GM18858 (cell line): ENCODE measurements at regions not wholly inside any gene's neighbourhood (a gene's known extent, or its start where the extent isn't known, plus 50 kb on each side); places are given as distances from the start of the nearest gene placed in this dataset.

Experiments used
- ATAC-seq: cut with Tn5 transposase; IDR thresholded peaks from one replicate; pipeline ENCODE4 v1.9.1; 2021; ENCODE audit not compliant: unreplicated experiment

DNA sequence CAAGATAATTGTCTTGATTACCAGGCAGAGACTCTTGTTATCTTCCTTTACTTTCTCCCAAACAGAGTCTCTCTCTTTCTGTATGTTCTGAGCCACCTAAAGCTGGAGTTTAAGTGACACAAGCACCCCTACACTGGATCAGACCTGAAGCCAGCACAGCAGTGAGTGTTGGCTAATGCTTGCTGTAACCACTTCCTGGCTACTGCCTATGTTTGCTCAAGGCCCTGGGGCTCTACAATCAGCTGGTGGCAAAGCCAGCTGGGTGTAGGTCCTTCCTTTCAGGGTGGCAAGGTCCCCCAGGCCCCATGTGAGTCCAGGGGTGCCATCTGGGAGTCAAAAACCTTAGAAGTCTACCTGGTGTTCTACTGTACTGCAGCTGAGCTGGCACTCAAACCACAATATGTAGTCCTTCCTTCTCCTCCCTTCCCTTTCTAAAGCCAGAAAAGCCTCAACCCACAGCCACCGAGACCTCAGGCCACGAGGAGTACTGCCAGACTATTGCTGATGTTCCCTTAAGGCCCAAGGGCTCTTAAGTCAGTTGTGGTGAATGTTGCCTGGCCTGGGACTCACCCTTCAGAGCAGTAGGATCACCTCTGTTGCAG lies 416.3 kb downstream of the ADRA2A start:
- ATAC-seq: no peak

- ATAC-seq: no peak
Observed at GRCh38 chr10:111498560-111498959, 421.7 kb downstream of the ADRA2A start.

DNA sequence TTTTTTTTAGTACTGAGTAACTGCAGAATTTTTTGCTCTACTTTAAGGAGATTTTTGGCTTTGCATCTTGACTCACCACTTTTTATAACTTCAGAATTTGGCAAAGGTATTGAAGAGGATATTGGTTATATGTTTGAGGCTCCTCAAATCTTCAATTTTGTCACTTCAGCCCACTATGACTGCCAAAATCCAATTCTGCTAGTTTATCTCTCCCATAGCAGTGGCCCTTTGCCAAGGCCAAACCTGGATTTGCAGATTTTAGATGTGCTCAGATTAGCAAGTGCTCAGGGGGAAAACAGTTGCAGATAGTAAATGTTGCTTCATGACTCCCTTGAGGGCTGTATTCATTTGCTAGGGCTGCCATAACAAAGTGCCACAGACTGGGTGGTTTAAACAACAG lies 427.5 kb downstream of the ADRA2A start:
- ATAC-seq: no peak

- ATAC-seq: no peak
Observed at GRCh38 chr10:111506266-111507034, 429.6 kb downstream of the ADRA2A start.

- ATAC-seq: no peak
Observed at GRCh38 chr10:111511751-111512150, 434.9 kb downstream of the ADRA2A start.

DNA sequence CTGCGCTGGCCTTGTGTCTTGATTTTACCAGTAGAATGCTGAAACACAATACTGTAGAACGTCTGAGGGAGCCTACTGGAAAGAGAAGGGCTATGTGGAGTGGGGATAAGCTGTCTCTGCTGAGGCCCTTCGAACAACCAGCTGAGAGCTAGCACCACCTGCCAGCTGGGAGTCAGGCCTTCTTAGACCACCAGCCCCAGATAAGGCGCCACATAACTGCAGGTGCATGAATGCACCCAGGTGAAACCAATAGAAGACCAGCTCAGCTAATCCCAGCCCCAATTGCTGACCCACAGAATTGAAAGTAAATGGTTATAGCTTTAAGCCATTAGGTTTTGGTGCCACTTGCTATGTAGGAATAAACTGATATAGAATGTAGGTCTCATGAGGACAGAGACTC lies 438.4 kb downstream of the ADRA2A start:
- no peak for ATAC-seq

GRCh38 chr10:111515706-111516105 lies 438.9 kb downstream of the ADRA2A start:
- no peak for ATAC-seq

DNA sequence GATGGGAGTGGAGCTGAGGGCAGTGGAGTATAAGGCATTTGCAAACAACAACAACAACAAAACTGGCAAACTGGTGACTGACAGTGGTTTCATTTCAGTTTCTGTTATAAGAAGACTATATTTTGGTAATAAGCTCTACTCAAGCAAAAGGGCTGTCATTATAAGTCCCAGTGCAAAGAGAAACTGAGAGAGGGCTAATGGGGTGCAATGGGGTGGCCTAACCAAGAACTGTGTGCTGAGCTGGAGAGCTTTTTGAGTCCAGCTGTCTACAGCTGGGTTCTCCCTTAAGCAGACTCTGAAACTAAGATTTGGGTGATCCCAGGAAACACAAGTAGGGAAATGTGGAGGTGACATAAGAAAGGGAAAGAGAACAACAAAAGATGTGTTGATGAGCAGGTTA lies 439.3 kb downstream of the ADRA2A start:
- ATAC-seq: no peak

DNA sequence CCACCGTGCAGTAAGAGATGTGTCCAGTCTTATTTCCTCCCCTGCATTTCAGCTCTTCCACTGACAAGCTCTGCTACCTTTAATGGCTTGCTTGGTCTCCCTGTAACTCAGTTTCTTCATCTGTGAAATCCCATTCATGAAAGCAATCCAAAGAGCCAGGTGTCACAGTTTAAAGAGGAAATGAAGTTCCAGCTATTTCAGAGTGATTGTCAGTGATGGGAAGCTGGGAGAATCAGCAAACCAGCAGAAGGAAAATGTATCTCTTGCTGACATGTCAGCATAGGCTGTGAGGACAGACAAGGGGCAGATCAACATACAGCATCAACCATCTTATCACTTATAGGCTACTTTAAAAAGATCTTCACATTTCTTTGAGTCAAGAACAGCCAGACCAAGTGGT lies 445.3 kb downstream of the ADRA2A start:
- no peak for ATAC-seq

DNA sequence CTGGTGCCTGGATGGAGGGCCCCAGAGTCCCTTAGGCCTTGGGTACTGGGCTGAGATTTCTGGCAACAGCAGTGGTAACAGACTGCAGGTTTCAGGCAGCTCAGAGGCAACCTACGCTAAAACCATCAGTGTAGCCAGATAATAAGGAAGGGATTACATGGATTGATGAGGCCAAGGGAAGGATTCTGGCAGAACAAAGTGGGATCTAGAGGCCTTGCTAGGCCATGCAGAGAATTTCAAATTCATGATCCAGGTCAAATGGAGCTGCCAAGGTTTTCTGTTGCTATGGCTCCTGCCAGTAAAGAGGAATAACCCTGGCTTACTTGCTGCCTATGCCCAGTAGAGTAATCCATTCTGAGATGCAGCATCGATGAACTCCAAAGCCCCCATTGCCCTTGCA lies 445.7 kb downstream of the ADRA2A start:
- ATAC-seq: no peak

DNA sequence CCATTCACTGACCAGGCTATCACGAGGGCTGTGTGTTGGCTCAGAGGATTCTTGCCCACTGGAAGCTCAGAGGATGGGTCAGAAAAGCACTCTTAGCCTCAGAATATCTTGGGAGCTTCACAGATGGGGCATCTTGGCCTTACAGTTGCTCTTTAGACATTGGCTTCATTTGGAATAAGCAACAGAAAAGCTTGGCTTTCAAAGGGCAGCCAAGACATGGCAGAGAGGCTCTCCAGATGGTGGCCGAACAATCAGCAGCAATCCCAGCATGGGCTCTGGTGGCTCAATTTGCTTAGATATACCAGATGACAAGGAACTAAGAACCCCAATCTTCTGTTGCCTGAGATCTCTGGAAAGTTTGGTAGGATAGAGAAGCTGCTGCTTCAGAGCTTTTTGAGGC lies 446.2 kb downstream of the ADRA2A start:
- ATAC-seq: no peak

DNA sequence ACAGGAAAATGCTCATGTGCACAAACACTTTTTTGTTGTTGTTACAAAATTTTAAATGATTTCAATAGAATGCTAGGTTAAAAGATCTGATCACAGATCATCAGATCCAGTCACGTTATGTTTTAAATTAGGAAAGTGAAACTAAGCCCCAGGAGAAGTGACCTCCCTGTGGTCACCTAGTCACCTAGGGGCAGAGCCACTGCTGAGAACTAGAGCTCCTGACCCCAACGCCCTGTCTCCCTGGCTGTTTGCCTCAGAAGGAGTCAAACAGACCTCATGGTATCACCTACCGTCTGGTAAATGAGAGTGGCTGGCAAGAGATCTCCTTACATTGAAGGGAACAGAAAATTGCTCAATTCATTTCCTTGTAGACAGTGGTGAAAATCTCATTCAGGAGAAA lies 447.3 kb downstream of the ADRA2A start:
- ATAC-seq: no peak

DNA sequence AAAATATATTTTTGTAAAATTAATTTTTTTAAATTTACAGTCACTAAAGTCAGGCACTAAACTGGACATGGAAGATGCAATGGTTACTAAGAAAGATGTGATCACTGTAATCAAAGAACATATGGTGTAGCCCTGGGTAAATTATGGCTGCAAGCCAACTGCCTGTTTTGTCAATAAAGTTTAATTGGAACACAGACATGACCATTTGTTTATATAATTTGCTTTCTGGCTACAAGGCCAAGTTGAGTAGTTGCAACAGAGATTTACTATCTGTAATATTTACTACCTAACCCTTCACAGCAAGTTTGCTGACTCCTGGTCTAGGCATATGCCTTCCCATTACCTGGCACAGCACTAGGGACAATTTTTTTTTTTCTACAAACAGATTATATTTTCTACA lies 448.9 kb downstream of the ADRA2A start:
- no peak for ATAC-seq

DNA sequence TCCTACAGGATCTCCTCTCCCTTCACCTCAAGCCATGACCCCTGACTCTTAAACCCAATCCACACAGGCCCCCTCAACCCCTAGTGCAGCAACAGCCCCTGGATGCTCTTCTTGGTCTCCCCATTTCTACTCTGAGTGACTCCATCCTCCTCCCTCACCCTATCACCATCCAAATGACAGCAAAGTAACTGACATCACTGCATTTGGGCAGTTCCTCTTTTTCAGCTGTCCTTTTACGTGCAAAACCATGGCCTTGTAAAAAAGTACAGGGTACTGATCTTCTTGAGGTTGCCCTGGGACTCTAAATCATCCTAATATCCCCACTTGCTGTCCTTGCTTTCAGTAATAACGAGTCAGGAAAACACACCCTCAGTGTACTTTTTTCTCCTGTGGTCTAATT lies 454.9 kb downstream of the ADRA2A start:
- ATAC-seq: no peak

DNA sequence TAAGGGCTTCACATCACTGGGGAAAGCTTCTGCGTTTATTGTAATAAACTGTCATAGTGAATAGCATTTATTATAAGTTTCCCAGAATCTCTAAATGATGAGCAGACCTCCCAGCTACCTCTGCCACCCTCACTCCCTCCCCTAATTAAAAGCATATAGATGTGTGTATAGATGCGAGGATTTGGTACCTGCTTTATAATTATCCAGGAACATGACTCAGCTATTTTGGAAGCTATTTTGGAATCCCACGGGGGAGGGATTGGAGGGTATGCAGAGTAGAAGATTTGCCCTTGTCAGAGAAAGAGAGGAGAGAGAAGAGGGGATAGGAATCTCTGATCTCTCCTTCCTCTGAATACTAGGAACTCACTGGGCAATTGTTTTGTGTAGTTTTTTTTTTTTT lies 455.3 kb downstream of the ADRA2A start:
- no peak for ATAC-seq

- ATAC-seq: no peak
Observed at GRCh38 chr10:111539246-111539645, 462.4 kb downstream of the ADRA2A start.

- ATAC-seq: no peak
Observed at GRCh38 chr10:111543854-111544253, 467.0 kb downstream of the ADRA2A start.

DNA sequence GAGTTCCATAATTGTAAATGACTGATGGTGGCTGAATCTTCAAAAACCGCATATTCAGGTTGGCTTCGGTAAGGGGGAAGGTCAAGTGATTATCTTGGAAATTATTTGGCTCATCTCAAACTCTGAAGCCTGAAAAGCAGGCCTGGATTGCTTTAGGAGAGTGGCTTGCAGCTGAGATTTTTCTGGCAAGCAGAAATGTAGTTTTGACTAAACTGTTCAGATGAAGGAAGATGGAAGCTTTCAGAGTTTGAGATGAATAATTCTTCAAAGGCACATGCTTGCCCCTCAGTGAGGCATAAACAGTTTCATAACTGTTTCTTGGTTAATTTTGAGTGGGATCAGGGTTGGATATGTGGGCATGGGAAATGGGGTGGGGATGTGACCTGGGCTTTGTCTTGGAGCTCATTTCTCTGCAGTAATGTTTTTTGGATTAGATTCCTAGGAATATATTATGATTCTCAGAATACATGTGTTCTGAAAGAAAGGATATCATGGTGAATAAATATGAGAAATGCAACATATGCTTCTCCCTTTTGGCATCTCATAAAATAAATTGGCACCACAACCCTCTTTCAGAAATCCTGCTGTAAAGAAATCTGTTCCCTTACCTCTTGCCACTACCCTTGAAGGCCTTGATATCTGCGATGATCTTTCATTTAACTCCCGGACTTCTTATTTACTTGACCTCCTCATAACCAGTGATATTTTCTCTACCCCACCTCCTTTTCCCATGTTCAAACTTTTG lies 469.2 kb downstream of the ADRA2A start:
- no peak for ATAC-seq

DNA sequence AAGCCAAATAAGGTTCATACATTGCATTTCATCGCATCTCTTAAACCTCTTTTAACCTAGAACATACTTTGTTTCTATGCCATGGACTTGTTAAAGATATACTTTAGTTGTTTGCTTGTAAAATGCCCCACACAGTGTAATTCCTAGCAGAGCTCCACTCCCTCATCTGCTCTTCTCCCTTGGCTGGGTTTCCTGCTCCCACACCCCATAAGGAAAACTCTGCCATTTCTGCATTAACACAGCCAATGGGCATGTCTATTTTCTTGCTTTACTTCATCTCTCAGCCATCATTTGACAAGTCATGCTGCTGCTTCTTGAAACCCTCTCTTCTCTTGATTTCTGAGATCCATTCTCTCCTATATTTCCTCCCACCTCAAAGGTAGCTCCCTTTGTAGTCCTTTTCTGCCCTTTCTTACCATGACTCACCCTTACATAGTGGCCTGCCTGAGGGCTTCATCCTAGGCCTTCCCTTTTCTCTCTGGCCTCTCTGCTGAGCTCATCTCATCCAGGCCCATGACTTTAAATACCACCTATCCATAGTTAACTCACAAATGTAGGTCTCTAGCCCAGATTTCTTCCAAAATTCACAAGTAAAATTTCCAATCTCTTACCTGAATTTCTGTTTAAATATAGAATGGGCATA lies 471.4 kb downstream of the ADRA2A start:
- ATAC-seq: no peak

GRCh38 chr10:111551001-111551400 lies 474.2 kb downstream of the ADRA2A start:
- no peak for ATAC-seq

DNA sequence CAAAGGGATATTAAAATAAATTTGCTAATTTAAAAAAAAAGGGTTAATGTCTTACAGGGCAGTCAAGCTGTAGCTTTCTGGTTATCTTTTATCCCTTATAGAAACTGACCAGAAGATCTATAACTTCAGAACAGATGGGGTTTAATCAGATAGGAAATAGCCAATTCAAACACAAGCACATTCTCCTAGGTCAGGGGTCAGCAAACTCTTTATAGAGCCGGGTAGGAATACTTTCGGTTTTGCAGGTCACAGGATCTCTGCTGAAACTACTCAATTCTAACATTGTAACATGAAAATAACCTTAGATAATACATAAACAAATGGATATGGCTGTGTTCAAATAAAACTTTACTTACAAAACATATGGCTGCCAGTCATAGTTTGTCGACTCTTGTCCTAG lies 479.8 kb downstream of the ADRA2A start:
- no peak for ATAC-seq

- no peak for ATAC-seq
Observed at GRCh38 chr10:111558211-111558610, 481.4 kb downstream of the ADRA2A start.
